HEK293 (cell line): ENCODE measurements at regions not wholly inside any gene's neighbourhood (a gene's known extent, or its start where the extent isn't known, plus 50 kb on each side); places are given as distances from the start of the nearest gene placed in this dataset.

Experiments used
- GLI4 ChIP-seq: fragments of 450-650 bp; formaldehyde crosslinking; IDR thresholded peaks from 2 replicates; pipeline ENCODE4 v1.5.1; 2016; ENCODE audit warnings: missing biosample characterization, missing genetic modification characterization
- SALL2 ChIP-seq: fragments of 450-650 bp; formaldehyde crosslinking; IDR thresholded peaks from 2 replicates; pipeline ENCODE4 v1.5.0; 2017; ENCODE audit warnings: missing biosample characterization, mild to moderate bottlenecking, missing genetic modification characterization, borderline replicate concordance
- SP3 ChIP-seq: fragments of 450-650 bp; formaldehyde crosslinking; IDR thresholded peaks from 2 replicates; pipeline ENCODE4 v1.5.1; 2016; ENCODE audit warnings: missing biosample characterization, missing genetic modification characterization
- ZNF239 ChIP-seq: fragments of 450-650 bp; formaldehyde crosslinking; IDR thresholded peaks from 2 replicates; pipeline ENCODE4 v1.5.1; 2016; ENCODE audit warnings: missing biosample characterization, missing genetic modification characterization
- ZNF292 ChIP-seq: fragments of 450-650 bp; formaldehyde crosslinking; IDR thresholded peaks from 2 replicates; pipeline ENCODE4 v1.5.1; 2016; ENCODE audit warnings: low read depth, missing biosample characterization, missing genetic modification characterization, borderline replicate concordance
- ZNF433 ChIP-seq: fragments of 450-650 bp; formaldehyde crosslinking; IDR thresholded peaks from 2 replicates; pipeline ENCODE4 v1.5.1; 2016; ENCODE audit warnings: missing biosample characterization, missing genetic modification characterization, low read depth
- ZNF48 ChIP-seq: fragments of 450-650 bp; formaldehyde crosslinking; IDR thresholded peaks from 2 replicates; pipeline ENCODE4 v1.5.1; 2016; ENCODE audit warnings: missing biosample characterization, missing genetic modification characterization
- ZNF785 ChIP-seq: fragments of 450-650 bp; formaldehyde crosslinking; IDR thresholded peaks from 2 replicates; pipeline ENCODE4 v1.5.1; 2016; ENCODE audit warnings: missing biosample characterization, missing genetic modification characterization
- TF ChIP-seq, protein P1 (sequence below): fragments of 450-650 bp; formaldehyde crosslinking; IDR thresholded peaks from 2 replicates; pipeline ENCODE4 v1.5.1; 2016; ENCODE audit warnings: missing biosample characterization, missing genetic modification characterization

DNA sequence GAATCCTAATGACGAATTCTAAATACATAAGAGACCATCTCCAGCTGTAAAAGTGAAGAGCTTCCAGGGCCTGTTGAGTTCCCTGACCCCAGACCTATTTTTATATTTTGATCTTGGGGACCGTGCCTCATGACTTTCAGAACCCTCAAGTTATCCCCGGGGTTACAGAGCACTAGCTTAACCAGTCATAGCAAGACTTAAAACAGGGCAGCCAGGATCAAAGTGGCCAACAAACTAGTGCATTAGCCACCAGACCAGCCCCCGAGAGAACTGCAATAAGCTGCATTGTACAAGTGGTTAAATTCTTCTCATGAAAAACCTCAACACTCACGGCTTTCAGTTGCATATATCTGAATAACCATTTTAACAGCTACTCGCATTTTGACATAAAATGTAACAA is 183.0 kb downstream of the BARHL2 start:
- TF ChIP-seq ZNF48, result no peak
- TF ChIP-seq, protein P1, sequence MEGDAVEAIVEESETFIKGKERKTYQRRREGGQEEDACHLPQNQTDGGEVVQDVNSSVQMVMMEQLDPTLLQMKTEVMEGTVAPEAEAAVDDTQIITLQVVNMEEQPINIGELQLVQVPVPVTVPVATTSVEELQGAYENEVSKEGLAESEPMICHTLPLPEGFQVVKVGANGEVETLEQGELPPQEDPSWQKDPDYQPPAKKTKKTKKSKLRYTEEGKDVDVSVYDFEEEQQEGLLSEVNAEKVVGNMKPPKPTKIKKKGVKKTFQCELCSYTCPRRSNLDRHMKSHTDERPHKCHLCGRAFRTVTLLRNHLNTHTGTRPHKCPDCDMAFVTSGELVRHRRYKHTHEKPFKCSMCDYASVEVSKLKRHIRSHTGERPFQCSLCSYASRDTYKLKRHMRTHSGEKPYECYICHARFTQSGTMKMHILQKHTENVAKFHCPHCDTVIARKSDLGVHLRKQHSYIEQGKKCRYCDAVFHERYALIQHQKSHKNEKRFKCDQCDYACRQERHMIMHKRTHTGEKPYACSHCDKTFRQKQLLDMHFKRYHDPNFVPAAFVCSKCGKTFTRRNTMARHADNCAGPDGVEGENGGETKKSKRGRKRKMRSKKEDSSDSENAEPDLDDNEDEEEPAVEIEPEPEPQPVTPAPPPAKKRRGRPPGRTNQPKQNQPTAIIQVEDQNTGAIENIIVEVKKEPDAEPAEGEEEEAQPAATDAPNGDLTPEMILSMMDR (tag by site-specific recombination), result no peak
- no peak for TF ChIP-seq SP3 (tag by site-specific recombination)
- no peak for TF ChIP-seq ZNF239
- TF ChIP-seq GLI4 (tag by site-specific recombination), result no peak
- TF ChIP-seq SALL2 (tag by site-specific recombination), result no peak
- TF ChIP-seq ZNF785 (tag by site-specific recombination), result no peak
- no peak for TF ChIP-seq ZNF292
- TF ChIP-seq ZNF433 (tag by site-specific recombination), result no peak
